Pancreas (tissue), 10 donors: ENCODE measurements at regions not wholly inside any gene's neighbourhood (a gene's known extent, or its start where the extent isn't known, plus 50 kb on each side); places are given as distances from the start of the nearest gene placed in this dataset.

Experiments
- ATAC-seq, 4 donors: fragments of 200-7000 bp; cut with Tn5 transposase; one replicate each; pipeline versions ENCODE4 v1.8.0 to v1.9.1; 2020; ENCODE audit warnings: mild to moderate bottlenecking in 4 of 4, moderate library complexity in 4 of 4
- DNase-seq, 6 donors: peaks; one replicate each; pipeline ENCODE4 v3.0.0-alpha.2; 2020
- FAIRE-seq: peaks from 2 replicates; lab custom pipeline; 2012; peaks lifted over from hg19 to GRCh38; lab: Jason Lieb, UNC
- H3K27ac ChIP-seq, 4 donors: fragments of 200-600 bp; sonication (generic); 1 replicate in 3 of 4; 2 replicates in 1 of 4; pipeline versions ENCODE4 v1.5.0 to v1.8.0; 2020
- H3K27me3 ChIP-seq, 4 donors: fragments of 200-600 bp; one replicate each; pipeline ENCODE4 v1.8.0; 2021
- H3K36me3 ChIP-seq, 3 donors: fragments of 200-600 bp; sonication (generic) in 1 of 3; one replicate each; pipeline versions ENCODE4 v1.5.0 to v1.8.0; 2020 to 2021
- H3K4me1 ChIP-seq, 3 donors: fragments of 200-600 bp; one replicate each; pipeline ENCODE4 v1.8.0; 2021
- H3K4me3 ChIP-seq, 4 donors: fragments of 200-600 bp; sonication (generic) in 2 of 4; one replicate each; pipeline versions ENCODE4 v1.5.0 to v1.8.0; 2020 to 2021
- H3K9me3 ChIP-seq, 4 donors: fragments of 200-600 bp; one replicate each; pipeline ENCODE4 v1.8.0; 2021
- whole genome bisulfite sequencing, 2 donors: extraction: QIAGEN DNeasy Blood & Tissue Kit; methylation state at CpG; one replicate each; pipeline ENCODE4 v1.1.7; 2013; 5-methylcytosine and 5-hydroxymethylcytosine counted together
- intact Hi-C, 3 donors: fragments of 100-400 bp; cut with DNase I; formaldehyde crosslinking; loops; one replicate each; pipeline versions ENCODE4 v1.11.1 to v1.14.2; 2022
- TF ChIP-seq, protein P1 (sequence below), 4 donors: fragments of 200-600 bp; sonication (generic) in 3 of 4; IDR thresholded peaks; one replicate each; pipeline versions ENCODE4 v1.5.0 to v1.8.0; 2021; ENCODE audit warnings: antibody characterized with exemption in 4 of 4
- donor health status: healthy with polysubstance abuse.
- donor health status: DM: no; HTN: no; CAD: no; lungs with moderate emphysema.
- donor health status: DM: no; HTN: no; CAD: no.
- donor health status: control.
- donor health status: control.
- donor health status: Bipolar disorder and iron deficiency.
- donor health status: DM: yes; HTN: yes; CAD: no.
- donor health status: DM: no; HTN: no; CAD: no.
- donor health status: DM: no; HTN: no; CAD: no.
- donor health status: DM: yes; HTN: yes; CAD: no.

GRCh38 chr15:95624616-95625361, 705.7 kb upstream of the NR2F2 start:
- FAIRE-seq (no peak), ATAC-seq (no peak), DNase-seq (no peak)
- Histone ChIP-seq H3K27me3 (no peaks in the 10 kb centered on the region), H3K9me3 (no peaks in the 10 kb centered on the region), H3K36me3 (no peaks in the 10 kb centered on the region), H3K4me1 (no peaks in the 10 kb centered on the region), H3K27ac (no peak overlapping the region), H3K4me3 (no peak overlapping the region)
- intact Hi-C loops, result no loop called here
- TF ChIP-seq, protein P1, sequence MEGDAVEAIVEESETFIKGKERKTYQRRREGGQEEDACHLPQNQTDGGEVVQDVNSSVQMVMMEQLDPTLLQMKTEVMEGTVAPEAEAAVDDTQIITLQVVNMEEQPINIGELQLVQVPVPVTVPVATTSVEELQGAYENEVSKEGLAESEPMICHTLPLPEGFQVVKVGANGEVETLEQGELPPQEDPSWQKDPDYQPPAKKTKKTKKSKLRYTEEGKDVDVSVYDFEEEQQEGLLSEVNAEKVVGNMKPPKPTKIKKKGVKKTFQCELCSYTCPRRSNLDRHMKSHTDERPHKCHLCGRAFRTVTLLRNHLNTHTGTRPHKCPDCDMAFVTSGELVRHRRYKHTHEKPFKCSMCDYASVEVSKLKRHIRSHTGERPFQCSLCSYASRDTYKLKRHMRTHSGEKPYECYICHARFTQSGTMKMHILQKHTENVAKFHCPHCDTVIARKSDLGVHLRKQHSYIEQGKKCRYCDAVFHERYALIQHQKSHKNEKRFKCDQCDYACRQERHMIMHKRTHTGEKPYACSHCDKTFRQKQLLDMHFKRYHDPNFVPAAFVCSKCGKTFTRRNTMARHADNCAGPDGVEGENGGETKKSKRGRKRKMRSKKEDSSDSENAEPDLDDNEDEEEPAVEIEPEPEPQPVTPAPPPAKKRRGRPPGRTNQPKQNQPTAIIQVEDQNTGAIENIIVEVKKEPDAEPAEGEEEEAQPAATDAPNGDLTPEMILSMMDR (IDR thresholded peaks at IDR 0.05), result no peak
- 73 to 80% methylated on average over 6 of the region's 6 CpGs for WGBS, 2 donors

- intact Hi-C loops, result no loop called here
- H3K27ac ChIP-seq, result no peak overlapping the region
- H3K4me3 ChIP-seq, result no peak overlapping the region
- ATAC-seq, result no peak
- TF ChIP-seq, protein P1 (IDR thresholded peaks at IDR 0.05), result no peak
- H3K9me3 ChIP-seq, result no peaks in the 10 kb centered on the region
- no peaks in the 10 kb centered on the region for H3K27me3 ChIP-seq
- FAIRE-seq, result no peak
- no peaks in the 10 kb centered on the region for H3K36me3 ChIP-seq
- WGBS, 2 donors, result 50 to 60% methylated on average over 15 of the region's 15 CpGs
- no peaks in the 10 kb centered on the region for H3K4me1 ChIP-seq
- no peak for DNase-seq
These were observed 703.8 kb upstream of the NR2F2 start for GRCh38 chr15:95626501-95627361.

DNA sequence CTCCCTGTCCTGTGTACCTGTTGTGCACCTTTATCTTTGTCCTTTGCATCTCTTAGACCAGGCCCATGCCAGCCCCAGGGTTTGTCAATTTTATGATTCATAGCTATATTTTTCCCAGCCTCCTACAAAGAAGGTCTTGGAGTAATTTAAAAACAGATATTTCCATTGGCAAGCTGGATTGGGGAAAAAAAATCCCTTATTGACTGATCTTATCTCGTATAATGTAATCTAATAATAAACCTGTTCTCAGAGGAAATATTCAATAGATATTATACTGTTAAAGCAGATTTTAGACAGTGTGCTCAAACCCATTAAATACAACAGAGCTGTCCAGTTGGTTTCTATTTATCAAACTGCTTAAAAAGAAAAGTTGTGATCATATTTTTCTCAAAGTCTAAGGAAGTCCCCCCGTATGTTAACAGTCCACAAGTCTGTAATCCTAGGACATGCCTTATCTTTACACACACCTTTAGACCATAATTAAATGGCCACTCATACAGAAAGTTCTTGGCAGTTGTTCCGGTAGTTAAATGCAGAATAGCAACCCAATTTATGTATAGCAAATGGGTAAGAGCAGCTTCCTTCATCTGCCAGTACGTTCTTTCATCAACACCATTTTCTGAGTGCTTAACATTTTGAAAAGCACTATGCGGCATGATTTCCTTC, 700.9 kb upstream of the NR2F2 start:
- intact Hi-C loops, result no loop called here

DNA sequence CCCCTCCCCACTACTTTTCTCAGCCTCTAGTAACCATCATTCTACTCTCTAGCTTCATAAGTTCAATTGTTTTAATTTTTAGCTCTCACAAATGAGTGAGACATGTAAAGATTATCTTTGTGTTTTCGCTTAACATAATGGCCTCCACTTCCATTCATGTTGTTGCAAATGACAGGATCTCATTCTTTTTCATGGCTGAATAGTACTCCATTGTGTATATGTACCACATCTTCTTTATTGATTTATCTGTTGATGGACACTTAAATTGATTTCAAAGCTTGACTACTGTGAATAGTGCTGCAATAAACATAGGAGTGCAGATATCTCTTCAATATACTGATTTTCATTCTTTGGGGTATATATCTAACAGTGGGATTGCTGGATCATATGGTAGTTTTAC, 699.8 kb upstream of the NR2F2 start:
- Histone ChIP-seq H3K27me3 (no peaks in the 10 kb centered on the region), H3K4me1 (no peaks in the 10 kb centered on the region), H3K4me3 (no peak overlapping the region), H3K36me3 (no peaks in the 10 kb centered on the region), H3K9me3 (no peaks in the 10 kb centered on the region), H3K27ac (no peak overlapping the region)
- WGBS, 2 donors, result 82 to 94% methylated on average over 1 of the region's 1 CpG
- DNase-seq (no peak), ATAC-seq (no peak), FAIRE-seq (no peak)
- intact Hi-C loops, result no loop called here
- TF ChIP-seq, protein P1 (IDR thresholded peaks at IDR 0.05), result no peak

More for the DNA sequence above, 700.9 kb upstream of the NR2F2 start:
- no peak for DNase-seq
- no peak for ATAC-seq
- no peak for FAIRE-seq
- H3K27ac ChIP-seq, result no peak overlapping the region
- no peak overlapping the region for H3K4me3 ChIP-seq
- 49 to 61% methylated on average over 5 of the region's 5 CpGs for WGBS, 2 donors
- H3K27me3 ChIP-seq, result no peaks in the 10 kb centered on the region
- TF ChIP-seq, protein P1 (IDR thresholded peaks at IDR 0.05), result no peak
- H3K36me3 ChIP-seq, result no peaks in the 10 kb centered on the region
- no peaks in the 10 kb centered on the region for H3K4me1 ChIP-seq
- no peaks in the 10 kb centered on the region for H3K9me3 ChIP-seq
